Testis (tissue), 2 donors: ENCODE measurements at regions not wholly inside any gene's neighbourhood (a gene's known extent, or its start where the extent isn't known, plus 50 kb on each side); places are given as distances from the start of the nearest gene placed in this dataset.

Experiments
- DNase-seq: peaks from one replicate; pipeline ENCODE4 v3.0.0-alpha.2; 2019
- H3K27ac ChIP-seq, 2 donors: fragments of 200-600 bp; sonication (generic); one replicate each; pipeline ENCODE4 v1.5.1; 2019
- H3K27me3 ChIP-seq: fragments of 200-600 bp; sonication (generic); one replicate; pipeline ENCODE4 v1.5.1; 2019
- H3K36me3 ChIP-seq: fragments of 200-600 bp; sonication (generic); one replicate; pipeline ENCODE4 v1.5.1; 2017; ENCODE audit warnings: low read depth; ENCODE audit errors: missing control alignments
- H3K4me1 ChIP-seq: fragments of 200-600 bp; sonication (generic); one replicate; pipeline ENCODE4 v1.5.1; 2019
- H3K4me3 ChIP-seq, 2 donors: fragments of 200-600 bp; sonication (generic); one replicate each; pipeline ENCODE4 v1.5.1; 2017 to 2019
- H3K9me3 ChIP-seq: fragments of 200-600 bp; sonication (generic); one replicate; pipeline ENCODE4 v1.5.1; 2017
- POLR2A ChIP-seq: fragments of 450-650 bp; IDR thresholded peaks from one replicate; pipeline ENCODE4 v1.6.1; 2017; ENCODE audit warnings: antibody characterized with exemption, mild to moderate bottlenecking, moderate library complexity
- WGBS, 2 donors: methylation state at CpG; one replicate each; pipeline ENCODE4 v1.1.5; 2018; 5-methylcytosine and 5-hydroxymethylcytosine counted together
- intact Hi-C: fragments of 100-400 bp; cut with DNase I; formaldehyde crosslinking; loops from one replicate; pipeline ENCODE4 v1.15.1; 2023; ENCODE audit warnings: low total_unique reads
- TF ChIP-seq, protein P1 (sequence below), 3 experiments: fragments of 450-650 bp in 2 of 3; fragments of 200-600 bp in 1 of 3; sonication (generic) in 1 of 3; IDR thresholded peaks; one replicate each; pipeline ENCODE4 v1.5.1; 2016 to 2019; ENCODE audit warnings: antibody characterized with exemption in 3 of 3, mild to moderate bottlenecking in 2 of 3, moderate library complexity in 1 of 3

- Histone ChIP-seq H3K9me3 (no peaks in the 10 kb centered on the region), H3K4me1 (no peaks in the 10 kb centered on the region), H3K27ac (no peak overlapping the region), H3K36me3 (no peaks in the 10 kb centered on the region), H3K27me3 (no peaks in the 10 kb centered on the region), H3K4me3 (no peak overlapping the region)
- intact Hi-C loops: no loop called here
- TF ChIP-seq, protein P1, sequence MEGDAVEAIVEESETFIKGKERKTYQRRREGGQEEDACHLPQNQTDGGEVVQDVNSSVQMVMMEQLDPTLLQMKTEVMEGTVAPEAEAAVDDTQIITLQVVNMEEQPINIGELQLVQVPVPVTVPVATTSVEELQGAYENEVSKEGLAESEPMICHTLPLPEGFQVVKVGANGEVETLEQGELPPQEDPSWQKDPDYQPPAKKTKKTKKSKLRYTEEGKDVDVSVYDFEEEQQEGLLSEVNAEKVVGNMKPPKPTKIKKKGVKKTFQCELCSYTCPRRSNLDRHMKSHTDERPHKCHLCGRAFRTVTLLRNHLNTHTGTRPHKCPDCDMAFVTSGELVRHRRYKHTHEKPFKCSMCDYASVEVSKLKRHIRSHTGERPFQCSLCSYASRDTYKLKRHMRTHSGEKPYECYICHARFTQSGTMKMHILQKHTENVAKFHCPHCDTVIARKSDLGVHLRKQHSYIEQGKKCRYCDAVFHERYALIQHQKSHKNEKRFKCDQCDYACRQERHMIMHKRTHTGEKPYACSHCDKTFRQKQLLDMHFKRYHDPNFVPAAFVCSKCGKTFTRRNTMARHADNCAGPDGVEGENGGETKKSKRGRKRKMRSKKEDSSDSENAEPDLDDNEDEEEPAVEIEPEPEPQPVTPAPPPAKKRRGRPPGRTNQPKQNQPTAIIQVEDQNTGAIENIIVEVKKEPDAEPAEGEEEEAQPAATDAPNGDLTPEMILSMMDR (IDR thresholded peaks at IDR 0.05): no peak
- no peak for TF ChIP-seq POLR2A
- WGBS, 2 donors: 76 to 92% methylated on average over 3 of the region's 3 CpGs
- DNase-seq: no peak
These were observed 108.6 kb downstream of the ABCC12 start for GRCh38 chr16:48047241-48047640.

DNA sequence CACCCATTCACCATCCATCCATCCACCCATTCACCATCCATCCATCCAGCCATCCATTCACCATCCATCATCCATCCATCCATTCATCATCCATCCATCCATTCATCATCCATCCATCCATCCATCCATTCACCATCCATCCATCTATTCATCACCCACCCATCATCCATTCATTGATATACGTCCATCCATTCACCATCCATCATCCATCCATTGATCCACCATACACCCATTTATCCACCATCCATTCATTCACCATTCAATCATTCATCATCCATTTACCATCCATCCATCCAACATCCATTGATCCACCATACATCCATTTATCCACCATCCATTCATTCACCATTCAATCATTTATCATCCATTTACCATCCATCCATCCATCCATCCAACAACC, 111.7 kb downstream of the ABCC12 start:
- intact Hi-C loops: no loop called here
- no peak overlapping the region for H3K27ac ChIP-seq
- no peaks in the 10 kb centered on the region for H3K36me3 ChIP-seq
- TF ChIP-seq, protein P1 (IDR thresholded peaks at IDR 0.05): no peak
- no peak for TF ChIP-seq POLR2A
- no peak overlapping the region for H3K4me3 ChIP-seq
- DNase-seq: no peak
- no peaks in the 10 kb centered on the region for H3K9me3 ChIP-seq
- no peaks in the 10 kb centered on the region for H3K4me1 ChIP-seq
- no peaks in the 10 kb centered on the region for H3K27me3 ChIP-seq
- 91 to 97% methylated on average over 1 of the region's 1 CpG for WGBS, 2 donors

- Histone ChIP-seq H3K36me3 (no peaks in the 10 kb centered on the region), H3K4me1 (no peaks in the 10 kb centered on the region), H3K4me3 (no peak overlapping the region), H3K27ac (no peak overlapping the region), H3K27me3 (no peaks in the 10 kb centered on the region), H3K9me3 (no peaks in the 10 kb centered on the region)
- peak; percentile 58 for DNase-seq
- TF ChIP-seq, protein P1 (IDR thresholded peaks at IDR 0.05): no peak
- TF ChIP-seq POLR2A: no peak
- WGBS, 2 donors: 38 to 47% methylated on average over 10 of the region's 10 CpGs
- intact Hi-C loops: no loop called here
These were observed 113.8 kb downstream of the ABCC12 start for GRCh38 chr16:48041981-48042421.

DNA sequence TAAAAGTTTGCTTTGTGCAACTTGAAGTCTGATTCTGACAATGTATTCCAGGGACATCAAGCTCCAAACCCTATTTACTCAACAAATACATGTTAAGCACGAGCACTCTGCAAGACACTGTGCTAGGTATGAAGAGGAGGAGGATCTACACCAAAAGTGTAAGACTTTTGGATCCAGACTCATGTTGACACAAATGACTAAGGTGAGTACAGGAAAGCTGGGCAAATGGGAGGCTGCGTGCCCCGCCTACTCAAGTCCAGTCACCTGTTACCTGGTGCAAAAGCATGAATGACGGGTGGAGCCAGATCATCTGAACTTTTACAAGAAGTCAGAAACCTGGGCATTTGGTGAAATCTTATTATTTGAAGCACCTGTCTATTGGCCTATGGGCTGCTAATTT, 120.7 kb downstream of the ABCC12 start:
- no peaks in the 10 kb centered on the region for H3K36me3 ChIP-seq
- H3K9me3 ChIP-seq: no peaks in the 10 kb centered on the region
- no peaks in the 10 kb centered on the region for H3K27me3 ChIP-seq
- no peak for DNase-seq
- H3K4me3 ChIP-seq: no peak overlapping the region
- intact Hi-C loops: no loop called here
- TF ChIP-seq, protein P1 (IDR thresholded peaks at IDR 0.05): no peak
- TF ChIP-seq POLR2A: no peak
- H3K27ac ChIP-seq: no peak overlapping the region
- no peaks in the 10 kb centered on the region for H3K4me1 ChIP-seq
- WGBS, 2 donors: 66 to 76% methylated on average over 4 of the region's 4 CpGs

DNA sequence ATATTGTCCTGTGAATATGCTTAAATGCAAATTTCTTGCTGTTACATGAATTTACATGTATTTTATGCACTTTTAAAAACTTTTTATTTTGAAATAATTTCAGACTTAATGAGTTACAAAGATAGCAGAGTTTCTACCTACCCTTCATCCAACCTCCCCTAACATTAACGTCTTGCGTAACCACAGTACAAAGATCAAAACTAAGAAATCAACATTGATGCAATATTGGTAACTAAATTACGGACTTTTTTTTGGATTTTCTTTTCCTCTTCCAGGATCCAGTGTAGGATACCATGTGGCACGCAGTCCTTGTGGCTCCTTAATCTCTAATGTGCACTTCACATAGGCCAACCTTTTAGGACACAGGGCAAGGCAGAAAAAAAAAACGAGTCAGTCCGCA, 124.9 kb downstream of the ABCC12 start:
- TF ChIP-seq, protein P1 (IDR thresholded peaks at IDR 0.05): no peak
- no peak for TF ChIP-seq POLR2A
- no peaks in the 10 kb centered on the region for H3K9me3 ChIP-seq
- no peaks in the 10 kb centered on the region for H3K36me3 ChIP-seq
- H3K4me3 ChIP-seq: no peak overlapping the region
- H3K27ac ChIP-seq: no peak overlapping the region
- WGBS, 2 donors: 92% methylated on average over 6 of the region's 6 CpGs
- intact Hi-C loops: no loop called here
- H3K4me1 ChIP-seq: no peaks in the 10 kb centered on the region
- DNase-seq: no peak
- H3K27me3 ChIP-seq: no peaks in the 10 kb centered on the region
